IPS DF 4.7 (cell line): ENCODE measurements at regions not wholly inside any gene's neighbourhood (a gene's known extent, or its start where the extent isn't known, plus 50 kb on each side); places are given as distances from the start of the nearest gene placed in this dataset.
"Not testable (repeated sequence)": the region's sequence is repeated elsewhere in the genome, so short reads cannot be mapped to it uniquely, and the experiment has no call there.

ENCODE experiments used
- DNase-seq: peaks from one replicate; pipeline ENCODE4 v3.0.0-alpha.2; 2013; ENCODE audit warnings: low spot score; ENCODE audit errors: extremely low read depth

- DNase-seq, result not testable (repeated sequence)
Measured at GRCh38 chr16:29278097-29278871, 128.2 kb downstream of the NPIPB11 start.

- DNase-seq, result not testable (repeated sequence)
Measured at GRCh38 chr16:29276446-29276845, 130.1 kb downstream of the NPIPB11 start.

- not testable (repeated sequence) for DNase-seq
Measured at GRCh38 chr16:29274055-29275035, 132.2 kb downstream of the NPIPB11 start.

- DNase-seq, result not testable (repeated sequence)
Measured at GRCh38 chr16:29273298-29274054, 133.0 kb downstream of the NPIPB11 start.

GRCh38 chr16:29271721-29272675 is 134.5 kb downstream of the NPIPB11 start:
- not testable (repeated sequence) for DNase-seq

- DNase-seq, result not testable (repeated sequence)
Measured at GRCh38 chr16:29270923-29271322, 135.6 kb downstream of the NPIPB11 start.

GRCh38 chr16:29270033-29270432 is 136.5 kb downstream of the NPIPB11 start:
- not testable (repeated sequence) for DNase-seq

GRCh38 chr16:29269192-29269811 is 137.2 kb downstream of the NPIPB11 start:
- DNase-seq, result not testable (repeated sequence)

GRCh38 chr16:29268785-29269191 is 137.7 kb downstream of the NPIPB11 start:
- DNase-seq, result not testable (repeated sequence)

GRCh38 chr16:29268348-29268747 is 138.2 kb downstream of the NPIPB11 start:
- DNase-seq, result not testable (repeated sequence)

- not testable (repeated sequence) for DNase-seq
Measured at GRCh38 chr16:29267891-29268290, 138.6 kb downstream of the NPIPB11 start.

GRCh38 chr16:29267055-29267619 is 139.4 kb downstream of the NPIPB11 start:
- not testable (repeated sequence) for DNase-seq

GRCh38 chr16:29266612-29267011 is 139.9 kb downstream of the NPIPB11 start:
- DNase-seq, result not testable (repeated sequence)

- DNase-seq, result not testable (repeated sequence)
Measured at GRCh38 chr16:29265255-29265853, 141.2 kb downstream of the NPIPB11 start.

GRCh38 chr16:29264080-29264837 is 142.3 kb downstream of the NPIPB11 start:
- DNase-seq, result not testable (repeated sequence)

GRCh38 chr16:29262725-29263124 is 143.8 kb downstream of the NPIPB11 start:
- not testable (repeated sequence) for DNase-seq

GRCh38 chr16:29261427-29262248 is 144.9 kb downstream of the NPIPB11 start:
- not testable (repeated sequence) for DNase-seq
